GM12865 (cell line): ENCODE measurements at regions not wholly inside any gene's neighbourhood (a gene's known extent, or its start where the extent isn't known, plus 50 kb on each side); places are given as distances from the start of the nearest gene placed in this dataset.

Source experiments
- DNase-seq: peaks from one replicate; pipeline ENCODE4 v3.0.0; 2010; ENCODE audit warnings: low read depth
- H3K4me3 ChIP-seq: 2 replicates; pipeline ENCODE4 v1.5.1; 2011; ENCODE audit warnings: mild to moderate bottlenecking, low read depth, low read length, control low read depth
- CTCF ChIP-seq: IDR thresholded peaks from 2 replicates; pipeline ENCODE4 v1.5.1; 2011; ENCODE audit warnings: low read length, control low read depth, low read depth, inconsistent platforms; ENCODE audit not compliant: insufficient read depth; ENCODE audit errors: missing control alignments

- no peak for TF ChIP-seq CTCF
- no peak overlapping the region for H3K4me3 ChIP-seq
- DNase-seq, result no peak
Measured at GRCh38 chr1:219560856-219561255, 52.0 kb downstream of the ZC3H11B start.

- no peak for DNase-seq
- TF ChIP-seq CTCF, result no peak
Measured at GRCh38 chr1:219559899-219560298, 53.0 kb downstream of the ZC3H11B start.

GRCh38 chr1:219555806-219556205 lies 57.1 kb downstream of the ZC3H11B start:
- no peak for DNase-seq
- no peak overlapping the region for H3K4me3 ChIP-seq
- no peak for TF ChIP-seq CTCF

More at GRCh38 chr1:219559899-219560298, 53.0 kb downstream of the ZC3H11B start:
- H3K4me3 ChIP-seq, result no peak overlapping the region

- no peak for DNase-seq
- H3K4me3 ChIP-seq, result no peak overlapping the region
- TF ChIP-seq CTCF, result no peak
Measured at GRCh38 chr1:219555031-219555692, 57.7 kb downstream of the ZC3H11B start.

GRCh38 chr1:219553934-219554502 lies 58.9 kb downstream of the ZC3H11B start:
- TF ChIP-seq CTCF, result no peak
- H3K4me3 ChIP-seq, result no peak overlapping the region
- DNase-seq, result no peak

- no peak for DNase-seq
- no peak overlapping the region for H3K4me3 ChIP-seq
- no peak for TF ChIP-seq CTCF
Measured at GRCh38 chr1:219550201-219550600, 62.7 kb downstream of the ZC3H11B start.

GRCh38 chr1:219549215-219549614 lies 63.7 kb downstream of the ZC3H11B start:
- TF ChIP-seq CTCF, result no peak
- no peak for DNase-seq
- no peak overlapping the region for H3K4me3 ChIP-seq
